Caco-2 (cell line): ENCODE measurements at regions not wholly inside any gene's neighbourhood (a gene's known extent, or its start where the extent isn't known, plus 50 kb on each side); places are given as distances from the start of the nearest gene placed in this dataset.

Experiments used
- BruUV-seq: library from RNA; stranded (reverse); fragments of 400-500 nt; replicated peaks from 2 replicates; lab custom pipeline; 2021; lab: Mats Ljungman, UMichigan
- CTCF ChIA-PET: fragments of 300-600 bp; sonication (Branson Sonifier 250); formaldehyde crosslinking; loops from one replicate; lab custom pipeline; 2022; ENCODE audit warnings: antibody characterized with exemption; lab: Charles Lee
- POLR2A ChIA-PET: fragments of 300-600 bp; sonication (Branson Sonifier 250); formaldehyde crosslinking; loops from one replicate; lab custom pipeline; 2022; ENCODE audit warnings: antibody characterized with exemption; lab: Charles Lee
- DNase-seq, 2 experiments: peaks; one replicate each; pipeline versions ENCODE4 v3.0.0 to v3.0.0-alpha.2; 2020 to 2022
- H3K27me3 ChIP-seq: replicated peaks from 2 replicates; pipeline ENCODE4 v1.6.0; 2011; ENCODE audit warnings: low read length; ENCODE audit not compliant: control insufficient read depth, insufficient read depth
- H3K36me3 ChIP-seq: 2 replicates; pipeline ENCODE4 v1.5.1; 2011; ENCODE audit warnings: low read length; ENCODE audit not compliant: control insufficient read depth, insufficient read depth
- H3K4me1 ChIP-seq: fragments of 250-450 bp; sonication (Bioruptor Pico); 2 replicates; pipeline ENCODE4 v1.5.1; 2020; ENCODE audit warnings: mild to moderate bottlenecking
- H3K4me3 ChIP-seq: 2 replicates; pipeline ENCODE4 v1.5.1; 2011; ENCODE audit warnings: low read depth, mild to moderate bottlenecking, control low read depth, low read length
- H3K9me3 ChIP-seq: fragments of 250-450 bp; sonication (Bioruptor Pico); 2 replicates; pipeline ENCODE4 v1.5.1; 2020; ENCODE audit warnings: mild to moderate bottlenecking, moderate library complexity
- H3K27ac Mint-ChIP-seq: one replicate; pipeline ENCODE4 v1.8.0; 2022; ENCODE audit warnings: mixed read lengths; ENCODE audit not compliant: unreplicated experiment
- H3K27me3 Mint-ChIP-seq: one replicate; pipeline ENCODE4 v1.8.0; 2022; ENCODE audit warnings: mixed read lengths; ENCODE audit not compliant: insufficient read depth, unreplicated experiment
- H3K36me3 Mint-ChIP-seq: one replicate; pipeline ENCODE4 v1.8.0; 2022; ENCODE audit warnings: mild to moderate bottlenecking, mixed read lengths; ENCODE audit not compliant: insufficient read depth, unreplicated experiment
- H3K4me1 Mint-ChIP-seq: one replicate; pipeline ENCODE4 v1.8.0; 2022; ENCODE audit warnings: low read depth, mixed read lengths; ENCODE audit not compliant: unreplicated experiment
- H3K4me3 Mint-ChIP-seq: one replicate; pipeline ENCODE4 v1.8.0; 2022; ENCODE audit warnings: mild to moderate bottlenecking, moderate library complexity, mixed read lengths; ENCODE audit not compliant: unreplicated experiment
- H3K9me3 Mint-ChIP-seq: one replicate; pipeline ENCODE4 v1.8.0; 2022; ENCODE audit warnings: mixed read lengths; ENCODE audit not compliant: unreplicated experiment
- CTCF ChIP-seq, 2 experiments: fragments of 200-600 bp in 1 of 2; IDR thresholded peaks; 1 replicate in 1 of 2; 2 replicates in 1 of 2; pipeline versions ENCODE4 v1.5.1 to v1.8.0; 2011 to 2022; ENCODE audit warnings: antibody characterized with exemption in 1 of 2, control low read depth in 1 of 2, inconsistent platforms in 1 of 2, low read depth in 1 of 2, low read length in 1 of 2, mild to moderate bottlenecking in 1 of 2, moderate library complexity in 1 of 2; ENCODE audit not compliant: insufficient read depth in 1 of 2, severe bottlenecking in 1 of 2, unreplicated experiment in 1 of 2
- intact Hi-C: fragments of 100-400 bp; cut with micrococcal nuclease; formaldehyde crosslinking; loops from one replicate; pipeline ENCODE4 v1.10.0; 2022; ENCODE audit not compliant: unreplicated experiment

GRCh38 chr13:88086577-88086976, 415.4 kb downstream of the SLITRK5 start:
- Mint-ChIP-seq H3K4me3 (no peak overlapping the region), H3K36me3 (no peaks in the 10 kb centered on the region), H3K4me1 (no peaks in the 10 kb centered on the region), H3K9me3 (no peaks in the 10 kb centered on the region), H3K27me3 (no peaks in the 10 kb centered on the region), H3K27ac (no peak overlapping the region)
- ChIA-PET CTCF (no interaction called here), POLR2A (no interaction called here)
- BruUV-seq = no TSS peak
- H3K27me3 ChIP-seq = no peaks in the 10 kb centered on the region
- H3K4me1 ChIP-seq = no peaks in the 10 kb centered on the region
- no peak overlapping the region for H3K4me3 ChIP-seq
- no peaks in the 10 kb centered on the region for H3K36me3 ChIP-seq
- intact Hi-C loops = no loop called here
- TF ChIP-seq CTCF (IDR thresholded peaks at IDR 0.05; ENCODE audit: insufficient read depth in 1 of 2, low read depth in 1 of 2, low read length in 1 of 2, severe bottlenecking in 1 of 2, unreplicated experiment in 1 of 2) = no peak
- H3K9me3 ChIP-seq = peaks cover 4% of the 10 kb centered on the region; the same call in 1 of the 2 replicates
- no peak for DNase-seq

- Histone ChIP-seq H3K4me3 (no peak overlapping the region), H3K36me3 (no peaks in the 10 kb centered on the region), H3K9me3 (peaks cover 7% of the 10 kb centered on the region; the same call in 1 of the 2 replicates), H3K27me3 (no peaks in the 10 kb centered on the region), H3K4me1 (no peaks in the 10 kb centered on the region)
- Mint-ChIP-seq H3K9me3 (no peaks in the 10 kb centered on the region), H3K4me1 (no peaks in the 10 kb centered on the region), H3K27me3 (no peaks in the 10 kb centered on the region), H3K4me3 (no peak overlapping the region), H3K27ac (no peak overlapping the region), H3K36me3 (no peaks in the 10 kb centered on the region)
- no peak for DNase-seq
- ChIA-PET POLR2A (no interaction called here), CTCF (no interaction called here)
- no TSS peak for BruUV-seq
- TF ChIP-seq CTCF (IDR thresholded peaks at IDR 0.05; ENCODE audit: insufficient read depth in 1 of 2, low read depth in 1 of 2, low read length in 1 of 2, severe bottlenecking in 1 of 2, unreplicated experiment in 1 of 2) = no peak
- intact Hi-C loops = no loop called here
Measured at GRCh38 chr13:88097541-88097940, 426.4 kb downstream of the SLITRK5 start.

GRCh38 chr13:88103824-88104223, 432.7 kb downstream of the SLITRK5 start:
- Mint-ChIP-seq H3K27me3 (no peaks in the 10 kb centered on the region), H3K4me1 (no peaks in the 10 kb centered on the region), H3K4me3 (no peak overlapping the region), H3K36me3 (no peaks in the 10 kb centered on the region), H3K9me3 (no peaks in the 10 kb centered on the region), H3K27ac (no peak overlapping the region)
- POLR2A ChIA-PET = no interaction called here
- Histone ChIP-seq H3K4me3 (no peak overlapping the region), H3K36me3 (no peaks in the 10 kb centered on the region), H3K27me3 (no peaks in the 10 kb centered on the region), H3K4me1 (no peaks in the 10 kb centered on the region), H3K9me3 (peaks cover 7% of the 10 kb centered on the region; the same call in 1 of the 2 replicates)
- intact Hi-C loops = no loop called here
- DNase-seq = no peak
- no TSS peak for BruUV-seq
- CTCF ChIA-PET = no interaction called here
- TF ChIP-seq CTCF (IDR thresholded peaks at IDR 0.05; ENCODE audit: insufficient read depth in 1 of 2, low read depth in 1 of 2, low read length in 1 of 2, severe bottlenecking in 1 of 2, unreplicated experiment in 1 of 2) = no peak
